Osteocyte (in vitro differentiated cells): ENCODE measurements at regions not wholly inside any gene's neighbourhood (a gene's known extent, or its start where the extent isn't known, plus 50 kb on each side); places are given as distances from the start of the nearest gene placed in this dataset.

Experiments
- DNase-seq: peaks from one replicate; pipeline ENCODE4 v3.0.0; 2021; ENCODE audit warnings: mixed read lengths; ENCODE audit not compliant: unreplicated experiment; ENCODE audit errors: extremely low spot score
- H3K27ac Mint-ChIP-seq: one replicate; pipeline ENCODE4 v1.8.0; 2021; ENCODE audit warnings: mild to moderate bottlenecking, mixed read lengths; ENCODE audit not compliant: unreplicated experiment
- H3K27me3 Mint-ChIP-seq: one replicate; pipeline ENCODE4 v1.8.0; 2021; ENCODE audit warnings: mixed read lengths; ENCODE audit not compliant: unreplicated experiment
- H3K36me3 Mint-ChIP-seq: one replicate; pipeline ENCODE4 v1.8.0; 2021; ENCODE audit warnings: mixed read lengths; ENCODE audit not compliant: unreplicated experiment
- H3K4me1 Mint-ChIP-seq: one replicate; pipeline ENCODE4 v1.8.0; 2021; ENCODE audit warnings: mixed read lengths; ENCODE audit not compliant: unreplicated experiment
- H3K4me3 Mint-ChIP-seq: one replicate; pipeline ENCODE4 v1.8.0; 2021; ENCODE audit warnings: mild to moderate bottlenecking, moderate library complexity, mixed read lengths; ENCODE audit not compliant: unreplicated experiment
- H3K9me3 Mint-ChIP-seq: one replicate; pipeline ENCODE4 v1.8.0; 2021; ENCODE audit warnings: mixed read lengths; ENCODE audit not compliant: unreplicated experiment
- CTCF ChIP-seq: fragments of 200-600 bp; sonication (generic); IDR thresholded peaks from 2 replicates; pipeline ENCODE4 v1.5.0; 2021; ENCODE audit warnings: antibody characterized with exemption, mild to moderate bottlenecking, moderate library complexity

- peaks cover 5% of the 10 kb centered on the region for H3K4me1 Mint-ChIP-seq
- no peak for TF ChIP-seq CTCF
- H3K4me3 Mint-ChIP-seq = no peak overlapping the region
- H3K27me3 Mint-ChIP-seq = no peaks in the 10 kb centered on the region
- H3K36me3 Mint-ChIP-seq = peaks cover 2% of the 10 kb centered on the region
- DNase-seq = no peak
- no peaks in the 10 kb centered on the region for H3K9me3 Mint-ChIP-seq
- no peak overlapping the region for H3K27ac Mint-ChIP-seq
These were observed 267.1 kb downstream of the ADGB start for GRCh38 chr6:146865756-146866379.

GRCh38 chr6:146866731-146867414 is 268.1 kb downstream of the ADGB start:
- H3K4me1 Mint-ChIP-seq = peaks cover 5% of the 10 kb centered on the region
- no peak overlapping the region for H3K27ac Mint-ChIP-seq
- H3K4me3 Mint-ChIP-seq = no peak overlapping the region
- no peaks in the 10 kb centered on the region for H3K9me3 Mint-ChIP-seq
- H3K36me3 Mint-ChIP-seq = peaks cover 2% of the 10 kb centered on the region
- TF ChIP-seq CTCF = no peak
- no peak for DNase-seq
- no peaks in the 10 kb centered on the region for H3K27me3 Mint-ChIP-seq

GRCh38 chr6:146868671-146869209 is 270.0 kb downstream of the ADGB start:
- no peaks in the 10 kb centered on the region for H3K36me3 Mint-ChIP-seq
- no peaks in the 10 kb centered on the region for H3K27me3 Mint-ChIP-seq
- H3K9me3 Mint-ChIP-seq = no peaks in the 10 kb centered on the region
- TF ChIP-seq CTCF = no peak
- H3K27ac Mint-ChIP-seq = no peak overlapping the region
- no peak overlapping the region for H3K4me3 Mint-ChIP-seq
- DNase-seq = no peak
- peaks cover 5% of the 10 kb centered on the region for H3K4me1 Mint-ChIP-seq

GRCh38 chr6:146870760-146871159 is 272.0 kb downstream of the ADGB start:
- peaks cover 5% of the 10 kb centered on the region for H3K4me1 Mint-ChIP-seq
- H3K27ac Mint-ChIP-seq = no peak overlapping the region
- no peak overlapping the region for H3K4me3 Mint-ChIP-seq
- TF ChIP-seq CTCF = no peak
- H3K36me3 Mint-ChIP-seq = no peaks in the 10 kb centered on the region
- no peaks in the 10 kb centered on the region for H3K9me3 Mint-ChIP-seq
- H3K27me3 Mint-ChIP-seq = no peaks in the 10 kb centered on the region
- DNase-seq = no peak

- H3K27ac Mint-ChIP-seq = no peak overlapping the region
- DNase-seq = no peak
- no peaks in the 10 kb centered on the region for H3K9me3 Mint-ChIP-seq
These were observed 273.0 kb downstream of the ADGB start for GRCh38 chr6:146871611-146872425.

More at GRCh38 chr6:146871611-146872425, 273.0 kb downstream of the ADGB start:
- Mint-ChIP-seq H3K4me1 (peaks cover 6% of the 10 kb centered on the region), H3K36me3 (no peaks in the 10 kb centered on the region), H3K27me3 (no peaks in the 10 kb centered on the region), H3K4me3 (no peak overlapping the region)
- no peak for TF ChIP-seq CTCF
